GM18870 (cell line): ENCODE measurements at regions not wholly inside any gene's neighbourhood (a gene's known extent, or its start where the extent isn't known, plus 50 kb on each side); places are given as distances from the start of the nearest gene placed in this dataset.

Source experiments
- ATAC-seq: cut with Tn5 transposase; IDR thresholded peaks from one replicate; pipeline ENCODE4 v1.9.1; 2021; ENCODE audit warnings: moderate library complexity; ENCODE audit not compliant: unreplicated experiment

DNA sequence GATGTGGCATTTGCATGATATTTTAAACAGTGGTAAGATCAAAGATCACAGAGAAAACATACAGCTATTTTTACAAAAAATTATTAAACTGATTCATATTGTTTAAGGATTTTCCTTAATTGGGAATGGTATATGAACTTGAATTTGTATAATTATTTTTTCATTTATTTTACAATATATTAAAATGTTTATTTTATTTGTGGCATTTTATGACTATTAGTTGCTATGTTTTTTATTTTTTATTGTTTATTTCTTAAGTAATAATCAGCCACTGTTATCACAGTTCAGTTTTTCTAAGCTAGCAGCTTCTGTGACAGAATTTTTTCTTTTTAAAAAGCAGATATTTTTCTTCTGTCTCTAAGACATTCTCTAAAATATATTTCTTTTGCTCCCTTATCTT, 387.0 kb upstream of the KHDRBS2 start:
- no peak for ATAC-seq

- no peak for ATAC-seq
Measured at GRCh38 chr6:62670490-62671223, 384.6 kb upstream of the KHDRBS2 start.

DNA sequence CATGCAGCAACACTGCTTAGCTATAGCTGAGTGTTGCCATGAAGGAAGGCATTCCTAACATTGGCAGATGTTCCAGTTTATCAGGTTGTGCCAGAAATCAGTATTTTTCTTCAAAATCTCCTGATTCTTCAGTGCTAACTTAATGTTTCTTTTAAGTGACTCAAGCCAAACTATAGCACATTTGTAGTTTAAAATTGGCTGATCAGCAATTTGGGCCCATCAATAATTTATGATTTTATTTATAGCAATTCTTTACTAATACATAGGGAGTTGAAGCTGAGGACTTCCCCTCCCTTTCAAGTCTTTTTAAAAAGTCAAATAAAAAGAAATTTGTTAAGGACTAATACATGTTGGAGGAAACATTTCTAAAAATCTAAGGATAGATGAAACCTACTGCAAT, 383.8 kb upstream of the KHDRBS2 start:
- no peak for ATAC-seq

GRCh38 chr6:62652692-62653328, 366.8 kb upstream of the KHDRBS2 start:
- ATAC-seq = no peak

DNA sequence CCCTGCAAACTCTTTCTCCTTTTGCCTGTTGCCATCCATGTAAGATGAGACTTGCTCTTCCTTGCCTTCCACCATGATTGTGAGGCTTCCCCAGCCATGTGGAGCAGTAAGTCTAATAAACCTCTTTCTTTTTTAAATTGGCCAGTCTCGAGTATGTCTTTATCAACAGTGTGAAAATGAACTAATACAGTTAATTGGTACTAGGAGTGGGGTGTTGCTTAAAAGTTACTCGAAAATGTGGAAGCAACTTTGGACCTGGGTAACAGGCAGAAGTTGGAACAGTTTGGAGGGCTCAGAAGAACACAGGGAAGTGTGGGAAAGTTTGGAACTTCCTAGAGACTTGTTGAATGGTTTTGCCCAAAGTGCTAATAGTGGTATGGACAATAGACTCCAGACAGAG, 359.2 kb upstream of the KHDRBS2 start:
- no peak for ATAC-seq

DNA sequence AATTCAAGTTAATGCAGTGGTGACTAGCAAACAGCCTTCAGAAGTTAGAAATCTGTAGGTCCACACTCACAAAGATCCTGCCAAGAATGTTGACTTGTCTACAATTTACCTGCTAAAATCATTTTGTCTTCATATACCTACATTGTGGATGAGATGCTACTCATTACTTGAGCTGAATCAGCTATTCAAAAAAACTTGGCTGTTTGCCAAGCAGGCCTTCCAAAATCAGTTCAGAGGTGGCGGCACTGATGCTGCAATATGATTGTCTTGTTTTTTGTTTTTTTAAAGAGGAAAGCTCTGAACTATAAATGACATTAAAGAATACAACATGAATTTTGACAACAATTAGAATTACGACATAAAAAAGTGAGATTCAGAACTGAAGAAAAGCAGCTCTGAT, 354.7 kb upstream of the KHDRBS2 start:
- ATAC-seq = no peak

DNA sequence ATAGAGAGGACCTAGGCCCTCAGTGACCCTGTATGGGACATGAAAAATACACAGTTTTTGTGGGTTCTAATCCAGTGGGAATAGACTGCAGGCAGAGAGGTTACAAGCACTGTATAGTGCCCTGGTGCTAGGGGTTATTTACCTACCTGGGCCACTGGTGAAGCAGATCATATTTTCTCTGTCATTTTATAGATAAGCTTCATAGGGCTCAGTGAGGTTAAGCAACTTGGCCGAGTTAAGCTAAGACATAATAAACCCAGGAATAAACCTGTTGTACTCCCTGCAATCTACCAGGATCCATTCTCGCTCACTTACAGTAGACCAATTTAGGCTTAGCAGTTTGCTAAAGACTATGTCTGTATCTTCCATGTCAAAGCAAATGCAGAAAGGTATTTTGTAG, 340.6 kb upstream of the KHDRBS2 start:
- ATAC-seq = no peak

GRCh38 chr6:62623846-62624532, 338.0 kb upstream of the KHDRBS2 start:
- ATAC-seq = no peak

DNA sequence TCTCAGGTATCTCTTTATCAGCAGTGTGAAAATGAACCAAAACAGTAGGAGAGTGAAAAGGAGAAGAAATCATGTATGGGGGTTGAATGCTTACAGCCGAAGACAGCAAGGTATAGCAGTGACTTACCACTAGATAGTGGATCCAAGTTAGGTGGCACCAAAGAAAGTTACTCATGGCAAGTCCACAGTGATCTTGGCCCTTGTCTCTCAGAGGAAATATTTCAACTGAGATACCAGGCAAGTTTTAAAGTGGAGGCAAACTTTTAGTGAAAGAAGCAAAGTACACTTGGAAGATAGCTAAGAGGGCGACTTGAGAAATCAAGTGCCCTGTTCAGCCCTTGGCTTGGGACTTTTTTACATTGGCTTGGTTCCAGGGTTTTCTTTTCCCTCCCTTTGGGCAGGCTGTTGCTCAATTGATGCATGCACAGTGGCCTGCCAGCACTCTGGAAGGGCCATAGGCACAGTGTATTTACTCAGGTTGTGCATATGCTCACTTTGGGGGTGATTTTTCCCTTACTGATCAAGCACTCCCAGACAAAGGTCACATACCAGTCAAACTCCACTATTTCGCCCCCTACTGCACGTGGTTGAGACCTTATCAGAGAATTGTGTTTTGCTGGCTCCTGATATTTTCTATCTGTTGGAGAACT, 329.5 kb upstream of the KHDRBS2 start:
- no peak for ATAC-seq

- ATAC-seq = no peak
Measured at GRCh38 chr6:62614442-62614841, 328.4 kb upstream of the KHDRBS2 start.

DNA sequence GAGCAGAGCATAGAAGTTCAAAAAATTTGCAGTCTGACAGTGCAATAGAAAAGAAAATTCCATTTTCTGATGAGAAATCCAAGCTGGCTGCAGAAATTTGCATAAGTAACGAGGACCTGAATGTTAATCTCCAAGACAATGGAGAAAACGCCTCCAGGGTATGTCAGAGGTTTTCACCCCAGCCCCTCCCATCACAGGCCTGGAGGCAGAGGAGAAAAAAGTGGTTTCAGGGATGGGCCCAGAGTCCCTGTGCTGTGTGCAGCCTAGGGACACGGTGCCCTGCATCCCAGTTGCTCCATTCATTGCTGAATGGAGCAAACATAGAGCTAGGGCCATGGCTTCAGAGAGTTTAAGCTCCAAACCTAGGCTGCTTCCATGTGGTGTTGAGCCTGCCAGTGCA, 327.9 kb upstream of the KHDRBS2 start:
- no peak for ATAC-seq

GRCh38 chr6:62612471-62612870, 326.4 kb upstream of the KHDRBS2 start:
- no peak for ATAC-seq

- no peak for ATAC-seq
Measured at GRCh38 chr6:62570372-62570771, 284.3 kb upstream of the KHDRBS2 start.

GRCh38 chr6:62541502-62541901, 255.5 kb upstream of the KHDRBS2 start:
- ATAC-seq = no peak

GRCh38 chr6:62530985-62531384, 245.0 kb upstream of the KHDRBS2 start:
- no peak for ATAC-seq

DNA sequence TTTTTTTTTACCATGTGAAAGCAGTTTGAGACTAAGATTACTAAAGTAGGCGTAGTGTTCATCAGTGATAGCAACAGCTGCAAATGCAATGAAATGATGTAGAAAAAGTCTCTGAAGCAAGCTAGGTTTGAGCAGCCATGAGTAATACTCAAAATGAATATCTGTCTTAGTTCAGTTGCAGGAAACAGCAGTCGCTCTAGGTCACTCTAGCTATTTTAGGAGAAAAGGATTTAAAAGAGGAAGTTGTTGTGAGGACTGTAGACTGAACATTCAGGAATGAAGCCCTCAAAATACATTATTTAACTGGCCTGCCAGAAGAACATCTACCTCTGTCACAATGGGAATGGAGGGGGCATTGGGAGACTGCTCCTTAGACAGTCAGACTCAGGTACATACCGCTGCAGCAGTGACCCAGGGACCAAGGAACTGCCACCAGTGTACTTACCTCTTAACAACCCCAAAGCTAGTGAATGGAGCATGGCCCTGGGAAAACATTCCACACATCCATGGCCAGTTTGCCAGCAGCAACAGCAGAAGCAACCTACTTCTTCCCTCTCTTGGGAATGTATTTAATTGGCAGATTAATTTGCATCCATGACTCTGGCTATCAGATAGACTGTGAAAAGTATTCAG, 243.0 kb upstream of the KHDRBS2 start:
- no peak for ATAC-seq

GRCh38 chr6:62523630-62524029, 237.6 kb upstream of the KHDRBS2 start:
- ATAC-seq = no peak

GRCh38 chr6:62519574-62519973, 233.5 kb upstream of the KHDRBS2 start:
- ATAC-seq = no peak

DNA sequence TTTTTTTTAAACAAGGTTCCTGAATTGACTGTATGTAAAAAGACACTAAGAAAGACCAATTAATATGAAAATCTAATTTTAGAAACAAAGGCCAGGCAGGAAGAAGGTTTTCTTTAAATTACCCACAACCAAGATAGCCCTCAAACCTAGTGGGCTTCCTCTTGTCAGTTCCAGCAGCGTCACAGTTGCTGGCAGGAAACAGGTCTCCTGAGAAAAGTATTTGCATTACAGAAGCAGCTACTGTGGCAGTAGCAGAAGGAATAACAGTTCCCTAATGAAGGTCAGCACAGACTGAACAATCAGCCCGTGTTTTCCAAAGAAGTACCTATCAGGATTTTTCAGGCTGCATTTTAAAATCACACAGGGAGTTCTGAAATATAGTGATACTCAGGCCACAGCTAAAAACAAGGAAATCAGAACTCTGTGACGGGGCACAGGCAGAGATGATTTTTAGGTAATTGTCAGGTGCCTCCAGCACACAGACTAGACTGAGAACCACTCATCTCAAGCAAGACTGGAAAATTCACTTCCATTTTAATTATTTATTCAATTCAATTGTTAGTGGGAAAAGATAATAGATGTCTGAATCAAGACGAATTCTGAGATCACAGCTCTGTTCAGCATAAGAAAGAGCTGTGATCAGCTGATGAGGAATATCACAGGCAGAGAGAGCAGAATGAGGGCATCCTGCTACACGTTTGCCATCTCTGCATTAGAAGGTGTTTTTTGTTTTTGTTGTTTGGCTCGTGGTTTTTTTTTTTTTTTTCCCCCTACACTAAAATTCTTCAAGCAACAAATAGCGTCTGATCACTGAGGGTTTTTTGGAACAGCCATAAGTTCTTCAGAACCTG, 230.5 kb upstream of the KHDRBS2 start:
- ATAC-seq = no peak

DNA sequence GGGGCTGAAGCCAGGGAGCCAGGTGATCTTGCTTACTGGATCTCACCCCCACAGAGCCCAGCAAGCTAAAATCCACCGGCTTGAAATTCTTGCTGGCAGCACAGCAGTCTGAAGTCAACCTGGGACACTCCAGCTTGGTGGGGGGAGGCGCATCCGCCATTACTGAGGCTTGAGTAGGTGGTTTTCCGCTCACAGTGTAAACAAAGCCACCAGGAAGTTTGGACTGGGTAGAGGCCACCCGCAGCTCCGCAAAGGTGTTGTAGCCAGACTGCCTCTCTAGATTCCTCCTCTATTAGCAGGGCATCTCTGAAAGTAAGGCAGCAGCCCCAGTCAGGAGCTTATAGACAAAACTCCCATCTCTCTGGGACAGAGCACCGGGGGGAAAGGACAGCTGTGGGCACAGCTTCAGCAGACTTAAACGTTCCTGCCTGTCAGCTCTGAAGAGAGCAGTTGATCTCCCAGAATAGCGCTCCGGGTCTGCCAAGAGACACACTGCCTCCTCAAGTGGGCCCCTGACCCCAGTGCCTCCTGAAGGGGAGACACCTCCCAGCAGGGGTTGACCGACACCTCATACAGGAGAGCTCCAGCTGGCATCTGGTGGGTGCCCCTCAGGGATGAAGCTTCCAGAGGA, 206.3 kb upstream of the KHDRBS2 start:
- ATAC-seq = no peak
